Endodermal cell (in vitro differentiated cells): ENCODE measurements at regions not wholly inside any gene's neighbourhood (a gene's known extent, or its start where the extent isn't known, plus 50 kb on each side); places are given as distances from the start of the nearest gene placed in this dataset.
A peak's percentile ranks its signal among the peaks of the same experiment; 100 is the strongest.

Experiments
- DNase-seq: peaks from one replicate; pipeline ENCODE4 v3.0.0-alpha.2; 2017
- H3K27ac ChIP-seq: 2 replicates; pipeline ENCODE4 v1.5.1; 2013; ENCODE audit warnings: mild to moderate bottlenecking, low read depth, low read length, moderate library complexity
- H3K27me3 ChIP-seq: 2 replicates; pipeline ENCODE4 v1.6.1; 2013; ENCODE audit warnings: mild to moderate bottlenecking, low read length, moderate library complexity; ENCODE audit not compliant: insufficient read depth, control insufficient read depth, poor library complexity, severe bottlenecking
- H3K36me3 ChIP-seq: 2 replicates; pipeline ENCODE4 v1.7.0; 2013; ENCODE audit warnings: mild to moderate bottlenecking, low read length, moderate library complexity; ENCODE audit not compliant: control insufficient read depth, insufficient read depth
- H3K4me1 ChIP-seq: one replicate; pipeline ENCODE4 v1.7.0; 2013; ENCODE audit warnings: low read length; ENCODE audit not compliant: control insufficient read depth, insufficient read depth
- H3K4me3 ChIP-seq: 2 replicates; pipeline ENCODE4 v1.5.1; 2013; ENCODE audit warnings: mild to moderate bottlenecking, low read length, moderate library complexity
- H3K9ac ChIP-seq: 2 replicates; pipeline ENCODE4 v1.6.1; 2013; ENCODE audit warnings: mild to moderate bottlenecking, low read length, moderate library complexity; ENCODE audit not compliant: poor library complexity, severe bottlenecking; ENCODE audit errors: extremely low read depth
- H3K9me3 ChIP-seq: 2 replicates; pipeline ENCODE4 v1.6.1; 2013; ENCODE audit warnings: mild to moderate bottlenecking, low read length, moderate library complexity; ENCODE audit not compliant: control insufficient read depth
- H3K27ac Mint-ChIP-seq: 2 replicates; pipeline ENCODE4 v1.8.0; 2020; ENCODE audit warnings: mixed read lengths
- H3K27me3 Mint-ChIP-seq: 2 replicates; pipeline ENCODE4 v1.8.0; 2021; ENCODE audit warnings: mild to moderate bottlenecking, mixed read lengths; ENCODE audit not compliant: insufficient read depth
- H3K36me3 Mint-ChIP-seq: 2 replicates; pipeline ENCODE4 v1.8.0; 2020; ENCODE audit warnings: low read depth, mixed read lengths
- H3K4me1 Mint-ChIP-seq: 2 replicates; pipeline ENCODE4 v1.8.0; 2020; ENCODE audit warnings: mixed read lengths
- H3K4me3 Mint-ChIP-seq: 2 replicates; pipeline ENCODE4 v1.8.0; 2020; ENCODE audit warnings: mild to moderate bottlenecking, moderate library complexity, mixed read lengths
- H3K9me3 Mint-ChIP-seq: 2 replicates; pipeline ENCODE4 v1.8.0; 2020; ENCODE audit warnings: mild to moderate bottlenecking, mixed read lengths
- WGBS, 2 experiments: methylation state at CpG; one replicate each; pipeline versions ENCODE4 v1.1.5 to v1.1.7; 2013; ENCODE audit warnings: missing lambda C conversion rate in 2 of 2, mixed read lengths in 1 of 2; ENCODE audit not compliant: insufficient coverage in 1 of 2, insufficient read length in 1 of 2; 5-methylcytosine and 5-hydroxymethylcytosine counted together
- TF ChIP-seq, protein P1 (sequence below): fragments of 200-600 bp; sonication (generic); conservative IDR thresholded peaks from 2 replicates; pipeline ENCODE4 v1.5.0; 2021; ENCODE audit warnings: antibody characterized with exemption, mild to moderate bottlenecking

DNA sequence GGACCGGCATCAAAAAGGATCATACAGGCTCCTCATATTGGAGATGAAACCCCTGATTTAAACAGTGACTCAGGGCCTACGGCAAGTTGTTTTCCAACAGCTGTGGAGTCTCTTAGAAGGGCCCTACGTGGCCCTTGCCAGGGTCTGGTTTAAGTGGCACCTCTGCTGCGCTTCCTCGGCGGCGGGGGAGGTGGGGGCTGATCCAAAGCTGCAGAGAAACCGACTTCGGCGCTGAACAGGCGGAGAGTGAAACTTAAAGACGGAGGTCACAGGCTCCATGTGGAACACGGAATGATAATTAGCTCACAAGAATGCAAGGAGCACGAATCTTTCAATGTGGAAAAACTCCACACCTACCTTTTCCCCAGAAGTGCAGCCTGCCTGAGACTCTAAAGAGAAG, 477.9 kb downstream of the TCERG1L start:
- Mint-ChIP-seq H3K27me3 (no peaks in the 10 kb centered on the region), H3K4me3 (no peak overlapping the region), H3K9me3 (no peaks in the 10 kb centered on the region), H3K36me3 (no peaks in the 10 kb centered on the region), H3K4me1 (peaks cover 5% of the 10 kb centered on the region), H3K27ac (no peak overlapping the region)
- WGBS, 2 experiments, result 93 to 95% methylated on average over 9 to 14 of the region's 14 CpGs
- Histone ChIP-seq H3K4me1 (no peaks in the 10 kb centered on the region), H3K4me3 (no peak overlapping the region), H3K27me3 (no peaks in the 10 kb centered on the region), H3K36me3 (no peaks in the 10 kb centered on the region), H3K27ac (no peak overlapping the region), H3K9ac (no peak overlapping the region), H3K9me3 (no peaks in the 10 kb centered on the region)
- TF ChIP-seq, protein P1, sequence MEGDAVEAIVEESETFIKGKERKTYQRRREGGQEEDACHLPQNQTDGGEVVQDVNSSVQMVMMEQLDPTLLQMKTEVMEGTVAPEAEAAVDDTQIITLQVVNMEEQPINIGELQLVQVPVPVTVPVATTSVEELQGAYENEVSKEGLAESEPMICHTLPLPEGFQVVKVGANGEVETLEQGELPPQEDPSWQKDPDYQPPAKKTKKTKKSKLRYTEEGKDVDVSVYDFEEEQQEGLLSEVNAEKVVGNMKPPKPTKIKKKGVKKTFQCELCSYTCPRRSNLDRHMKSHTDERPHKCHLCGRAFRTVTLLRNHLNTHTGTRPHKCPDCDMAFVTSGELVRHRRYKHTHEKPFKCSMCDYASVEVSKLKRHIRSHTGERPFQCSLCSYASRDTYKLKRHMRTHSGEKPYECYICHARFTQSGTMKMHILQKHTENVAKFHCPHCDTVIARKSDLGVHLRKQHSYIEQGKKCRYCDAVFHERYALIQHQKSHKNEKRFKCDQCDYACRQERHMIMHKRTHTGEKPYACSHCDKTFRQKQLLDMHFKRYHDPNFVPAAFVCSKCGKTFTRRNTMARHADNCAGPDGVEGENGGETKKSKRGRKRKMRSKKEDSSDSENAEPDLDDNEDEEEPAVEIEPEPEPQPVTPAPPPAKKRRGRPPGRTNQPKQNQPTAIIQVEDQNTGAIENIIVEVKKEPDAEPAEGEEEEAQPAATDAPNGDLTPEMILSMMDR, result no peak
- no peak for DNase-seq

- H3K9me3 Mint-ChIP-seq, result no peaks in the 10 kb centered on the region
- TF ChIP-seq, protein P1, result no peak
- peak; percentile 70 for DNase-seq
- Histone ChIP-seq H3K36me3 (no peaks in the 10 kb centered on the region), H3K4me3 (no peak overlapping the region), H3K9me3 (no peaks in the 10 kb centered on the region), H3K27ac (no peak overlapping the region), H3K9ac (no peak overlapping the region), H3K27me3 (no peaks in the 10 kb centered on the region), H3K4me1 (no peaks in the 10 kb centered on the region)
- peaks cover 5% of the 10 kb centered on the region for H3K4me1 Mint-ChIP-seq
- H3K36me3 Mint-ChIP-seq, result no peaks in the 10 kb centered on the region
- no peaks in the 10 kb centered on the region for H3K27me3 Mint-ChIP-seq
- WGBS, 2 experiments, result 84 to 85% methylated on average over 10 to 15 of the region's 15 CpGs
- no peak overlapping the region for H3K27ac Mint-ChIP-seq
- H3K4me3 Mint-ChIP-seq, result no peak overlapping the region
Observed at GRCh38 chr10:130834170-130834569, 477.4 kb downstream of the TCERG1L start.

DNA sequence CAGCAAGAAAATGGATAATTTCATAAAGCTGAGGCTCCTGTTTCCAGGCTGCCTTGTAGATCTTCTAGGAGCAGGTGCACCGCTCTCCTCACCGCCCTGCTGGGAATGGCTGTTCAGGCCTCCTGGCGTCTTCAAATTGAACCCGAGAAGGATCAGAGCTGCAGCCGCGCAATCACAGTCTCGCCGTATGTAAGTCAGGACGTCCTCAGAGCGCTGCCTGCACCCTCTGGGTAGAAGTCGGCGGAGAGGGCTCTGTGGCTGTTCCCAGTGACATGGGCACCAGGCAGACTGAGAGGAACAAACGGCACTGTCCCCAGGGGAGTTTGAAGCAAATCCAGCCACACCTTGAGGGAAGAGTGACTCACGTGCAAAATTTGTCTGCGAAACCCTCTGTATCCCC, 476.9 kb downstream of the TCERG1L start:
- no peak overlapping the region for H3K4me3 ChIP-seq
- no peaks in the 10 kb centered on the region for H3K36me3 ChIP-seq
- Mint-ChIP-seq H3K4me1 (peaks cover 5% of the 10 kb centered on the region), H3K9me3 (no peaks in the 10 kb centered on the region), H3K27me3 (no peaks in the 10 kb centered on the region), H3K27ac (no peak overlapping the region), H3K36me3 (no peaks in the 10 kb centered on the region), H3K4me3 (no peak overlapping the region)
- no peaks in the 10 kb centered on the region for H3K27me3 ChIP-seq
- no peaks in the 10 kb centered on the region for H3K4me1 ChIP-seq
- no peak overlapping the region for H3K27ac ChIP-seq
- 90 to 94% methylated on average over 14 of the region's 15 CpGs for WGBS, 2 experiments
- no peak for DNase-seq
- no peak overlapping the region for H3K9ac ChIP-seq
- TF ChIP-seq, protein P1, result no peak
- H3K9me3 ChIP-seq, result no peaks in the 10 kb centered on the region
